ENCODE measurements at regions not wholly inside any gene's neighbourhood (a gene's known extent, or its start where the extent isn't known, plus 50 kb on each side); places are given as distances from the start of the nearest gene placed in this dataset.
A peak's percentile ranks its signal among the peaks of the same experiment; 100 is the strongest.

DNA sequence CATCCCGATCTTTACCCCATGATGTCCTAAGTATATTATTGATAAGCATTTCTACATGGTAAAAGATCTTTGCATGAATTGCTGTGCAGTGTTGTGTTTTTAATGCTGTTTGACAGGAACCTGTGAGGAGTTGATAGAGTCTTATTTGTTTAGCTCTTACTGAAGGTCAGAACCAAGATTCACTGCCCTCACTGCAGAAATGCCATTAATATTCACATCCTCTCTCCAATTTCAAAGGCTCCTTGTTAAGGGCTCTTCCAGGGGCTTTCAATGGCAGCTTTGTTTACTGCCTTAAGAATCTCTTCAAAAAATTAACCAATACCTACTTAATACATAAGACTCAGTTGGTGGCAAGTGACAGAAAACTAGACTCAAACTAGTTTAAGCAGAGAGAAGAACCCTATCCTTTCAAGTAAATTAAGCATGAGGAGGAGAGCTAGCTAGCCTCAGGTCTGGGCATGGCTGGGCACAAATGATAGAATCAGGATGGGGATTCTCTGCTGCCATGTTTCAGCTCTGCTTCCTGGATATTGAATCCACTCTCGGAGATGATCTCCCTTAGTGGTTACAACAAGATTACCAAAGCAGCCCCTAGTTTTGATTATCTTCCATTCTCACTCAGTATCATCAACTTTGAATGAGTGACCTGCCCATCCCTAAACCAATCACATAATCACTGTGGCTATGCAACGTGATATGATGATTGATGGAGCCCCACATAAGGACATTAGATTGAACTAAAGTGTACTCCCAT, 311.8 kb downstream of the CDH11 start:
- Mint-ChIP-seq H3K27ac (no peak overlapping the region), H3K4me1 (no peaks in the 10 kb centered on the region), H3K36me3 (ENCODE audit: insufficient read depth in 1 of 3, low read depth in 3 of 3) (no peaks in the 10 kb centered on the region), H3K9me3 (peaks cover 0 to 2% of the 10 kb centered on the region in 2 experiments; a peak in 1 of 5 replicates), H3K4me3 (no peak overlapping the region), H3K27me3 (ENCODE audit: low read depth) (peaks cover 2% of the 10 kb centered on the region; the same call in 1 of the 2 replicates)
- Histone ChIP-seq H4K5ac (ENCODE audit: insufficient read length, low read depth, low read length) (no peak overlapping the region), H4K8ac (replicated peaks; ENCODE audit: insufficient read length, low read depth, low read length) (no peak overlapping the region), H3K56ac (ENCODE audit: insufficient read length, low read depth, low read length) (no peak overlapping the region), H3T11ph (ENCODE audit: low read length) (no peak overlapping the region), H3K27me3 (ENCODE audit: insufficient read depth, low read length) (no peaks in the 10 kb centered on the region), H3K14ac (ENCODE audit: insufficient read depth, low read length) (no peak overlapping the region), H3K4ac (ENCODE audit: low read depth, low read length) (no peak overlapping the region), H3K79me1 (ENCODE audit: insufficient read depth, low read depth, low read length, poor library complexity, severe bottlenecking) (no peaks in the 10 kb centered on the region), H3K9me3 (ENCODE audit: control insufficient read depth, low read depth, low read length) (no peaks in the 10 kb centered on the region), H2BK12ac (ENCODE audit: insufficient read length, low read depth, low read length) (no peak overlapping the region), H3K4me1 (ENCODE audit: insufficient read depth, low read length) (no peaks in the 10 kb centered on the region), H4K91ac (ENCODE audit: insufficient read length, low read depth, low read length) (no peak overlapping the region), H3K4me2 (ENCODE audit: insufficient read depth, insufficient read length, low read length) (no peak overlapping the region), H2BK20ac (ENCODE audit: low read depth, low read length, poor library complexity, severe bottlenecking) (no peak overlapping the region), H2AK5ac (ENCODE audit: insufficient read length, low read length) (no peak overlapping the region), H4K20me1 (ENCODE audit: control insufficient read depth, insufficient read depth, insufficient read length) (no peaks in the 10 kb centered on the region), H3K23ac (ENCODE audit: insufficient read length, low read depth, low read length) (no peak overlapping the region), H3K23me2 (ENCODE audit: insufficient read length, low read depth, low read length, poor library complexity, severe bottlenecking) (no peaks in the 10 kb centered on the region), H3K9ac (ENCODE audit: extremely low read depth, insufficient read length, low read length) (no peak overlapping the region), H2AFZ (ENCODE audit: low read length) (no peak overlapping the region), H3K27ac (ENCODE audit: insufficient read length, low read depth, low read length) (no peak overlapping the region), H2BK15ac (ENCODE audit: low read depth, low read length) (no peak overlapping the region), H2BK120ac (ENCODE audit: low read depth, low read length, poor library complexity, severe bottlenecking) (no peak overlapping the region), H3K79me2 (ENCODE audit: insufficient read depth, low read length) (no peaks in the 10 kb centered on the region), H2BK5ac (ENCODE audit: insufficient read length, low read length) (no peak overlapping the region), H3K18ac (ENCODE audit: insufficient read length, low read depth, low read length) (no peak overlapping the region)
- TF ChIP-seq, protein P1, sequence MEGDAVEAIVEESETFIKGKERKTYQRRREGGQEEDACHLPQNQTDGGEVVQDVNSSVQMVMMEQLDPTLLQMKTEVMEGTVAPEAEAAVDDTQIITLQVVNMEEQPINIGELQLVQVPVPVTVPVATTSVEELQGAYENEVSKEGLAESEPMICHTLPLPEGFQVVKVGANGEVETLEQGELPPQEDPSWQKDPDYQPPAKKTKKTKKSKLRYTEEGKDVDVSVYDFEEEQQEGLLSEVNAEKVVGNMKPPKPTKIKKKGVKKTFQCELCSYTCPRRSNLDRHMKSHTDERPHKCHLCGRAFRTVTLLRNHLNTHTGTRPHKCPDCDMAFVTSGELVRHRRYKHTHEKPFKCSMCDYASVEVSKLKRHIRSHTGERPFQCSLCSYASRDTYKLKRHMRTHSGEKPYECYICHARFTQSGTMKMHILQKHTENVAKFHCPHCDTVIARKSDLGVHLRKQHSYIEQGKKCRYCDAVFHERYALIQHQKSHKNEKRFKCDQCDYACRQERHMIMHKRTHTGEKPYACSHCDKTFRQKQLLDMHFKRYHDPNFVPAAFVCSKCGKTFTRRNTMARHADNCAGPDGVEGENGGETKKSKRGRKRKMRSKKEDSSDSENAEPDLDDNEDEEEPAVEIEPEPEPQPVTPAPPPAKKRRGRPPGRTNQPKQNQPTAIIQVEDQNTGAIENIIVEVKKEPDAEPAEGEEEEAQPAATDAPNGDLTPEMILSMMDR (conservative IDR thresholded peaks at IDR 0.05) = peak; percentile 46
- no peak for DNase-seq
- no CpG with 5 or more reads among the region's 3 CpGs for WGBS (ENCODE audit: extremely low coverage, insufficient read length, low lambda C conversion rate)

Measured in H9 (cell line).